HCT116 (cell line): ENCODE measurements at regions not wholly inside any gene's neighbourhood (a gene's known extent, or its start where the extent isn't known, plus 50 kb on each side); places are given as distances from the start of the nearest gene placed in this dataset.

Experiments used
- ATAC-seq: fragments of 200-7000 bp; cut with Tn5 transposase; 2 replicates; pipeline ENCODE4 v1.9.1; 2020; ENCODE audit warnings: mild to moderate bottlenecking, moderate library complexity
- BruUV-seq: library from RNA; stranded (reverse); fragments of 400-500 nt; replicated peaks from 2 replicates; lab custom pipeline; 2021; lab: Mats Ljungman, UMichigan
- CTCF ChIA-PET: fragments of 300-600 bp; sonication (Branson Sonifier 250); formaldehyde crosslinking; loops from one replicate; lab custom pipeline; 2021; ENCODE audit warnings: antibody characterized with exemption; lab: Charles Lee
- POLR2A ChIA-PET: fragments of 300-600, 350-600 bp; sonication (Branson Sonifier 250); formaldehyde crosslinking; loops from one replicate; lab custom pipeline; 2021; ENCODE audit warnings: antibody characterized with exemption; lab: Charles Lee
- RAD21 ChIA-PET, 2 experiments: fragments of 300-600 bp; sonication (Branson Sonifier 250); formaldehyde crosslinking; loops; one replicate each; lab custom pipeline; 2023; ENCODE audit warnings: low total read pairs in 2 of 2; ENCODE audit not compliant: uncharacterized antibody in 2 of 2, unreplicated experiment in 2 of 2, low non-redundant PET in 1 of 2; lab: Charles Lee
- DNase-seq: peaks from one replicate; pipeline ENCODE4 v3.0.0-alpha.2; 2010; ENCODE audit warnings: low read depth, low spot score
- H2AFZ ChIP-seq: fragments of 200-600 bp; shearing (Covaris generic), sonication (generic); 2 replicates; pipeline ENCODE4 v1.6.1; 2017; ENCODE audit warnings: low read depth, mixed run types, mixed read lengths, antibody characterized with exemption, low read length; ENCODE audit not compliant: poor library complexity, severe bottlenecking
- H3K27ac ChIP-seq: 2 replicates; pipeline ENCODE4 v1.5.1; 2012; ENCODE audit warnings: low read depth, low read length
- H3K27me3 ChIP-seq: fragments of 200-600 bp; sonication (generic); 2 replicates; pipeline ENCODE4 v1.6.1; 2016; ENCODE audit warnings: mixed run types, low read length, mixed read lengths; ENCODE audit not compliant: insufficient read depth
- H3K36me3 ChIP-seq, 2 experiments: fragments of 200-500 bp in 1 of 2; fragments of 200-600 bp in 1 of 2; sonication (Bioruptor generic) in 1 of 2; sonication (generic) in 1 of 2; 2 replicates each; pipeline versions ENCODE4 v1.5.1 to v1.6.1; 2014 to 2016; ENCODE audit warnings: low read length in 2 of 2, inconsistent platforms in 1 of 2, mixed read lengths in 1 of 2, mixed run types in 1 of 2; ENCODE audit not compliant: insufficient read depth in 2 of 2, control insufficient read depth in 1 of 2
- H3K4me1 ChIP-seq, 2 experiments: fragments of 200-600 bp in 1 of 2; sonication (generic) in 1 of 2; 2 replicates each; pipeline versions ENCODE4 v1.5.1 to v1.6.1; 2012 to 2017; ENCODE audit warnings: low read length in 2 of 2, inconsistent platforms in 1 of 2, mild to moderate bottlenecking in 1 of 2, mixed read lengths in 1 of 2, mixed run types in 1 of 2, moderate library complexity in 1 of 2; ENCODE audit not compliant: insufficient read depth in 2 of 2, control insufficient read depth in 1 of 2
- H3K4me2 ChIP-seq: fragments of 200-600 bp; sonication (generic); 2 replicates; pipeline ENCODE4 v1.6.1; 2017; ENCODE audit warnings: mixed run types, low read length, mixed read lengths
- H3K4me3 ChIP-seq, 2 experiments: fragments of 200-600 bp in 1 of 2; sonication (generic) in 1 of 2; replicated peaks in 1 of 2; 2 replicates each; pipeline ENCODE4 v1.5.1; 2011 to 2016; ENCODE audit warnings: low read length in 2 of 2, control low read depth in 1 of 2, low read depth in 1 of 2, mild to moderate bottlenecking in 1 of 2, mixed read lengths in 1 of 2, mixed run types in 1 of 2
- H3K79me2 ChIP-seq: fragments of 200-600 bp; sonication (generic); 2 replicates; pipeline ENCODE4 v1.6.1; 2017; ENCODE audit warnings: mild to moderate bottlenecking, mixed run types, low read length, moderate library complexity, mixed read lengths; ENCODE audit not compliant: insufficient read depth
- H3K9ac ChIP-seq: fragments of 200-600 bp; sonication (generic); 2 replicates; pipeline ENCODE4 v1.6.1; 2016; ENCODE audit warnings: low read length, mixed read lengths
- H3K9me2 ChIP-seq: fragments of 200-600 bp; sonication (generic), shearing (Covaris generic); 2 replicates; pipeline ENCODE4 v1.6.1; 2017; ENCODE audit warnings: mixed run types, mild to moderate bottlenecking, moderate library complexity; ENCODE audit not compliant: insufficient read depth
- H3K9me3 ChIP-seq, 2 experiments: fragments of 200-500 bp in 1 of 2; fragments of 200-600 bp in 1 of 2; sonication (Bioruptor generic) in 1 of 2; sonication (generic) in 1 of 2; 2 replicates each; pipeline ENCODE4 v1.6.1; 2014 to 2017; ENCODE audit warnings: low read length in 2 of 2, mixed read lengths in 2 of 2, inconsistent platforms in 1 of 2, low read depth in 1 of 2, mild to moderate bottlenecking in 1 of 2, mixed run types in 1 of 2, moderate library complexity in 1 of 2; ENCODE audit not compliant: control insufficient read depth in 1 of 2, insufficient read depth in 1 of 2
- H4K20me1 ChIP-seq: fragments of 200-600 bp; sonication (generic), shearing (Covaris generic); 2 replicates; pipeline ENCODE4 v1.6.1; 2017; ENCODE audit warnings: mixed run types, mild to moderate bottlenecking, moderate library complexity; ENCODE audit not compliant: insufficient read depth
- CBX3 ChIP-seq: IDR thresholded peaks from 2 replicates; pipeline ENCODE4 v1.6.1; 2012; ENCODE audit warnings: low read depth
- CEBPB ChIP-seq: IDR thresholded peaks from 2 replicates; pipeline ENCODE4 v1.6.1; 2012; ENCODE audit warnings: low read depth
- CTCF ChIP-seq, 3 experiments: fragments of 200-600 bp in 1 of 3; sonication (generic) in 1 of 3; IDR thresholded peaks in 2 of 3; conservative IDR thresholded peaks in 1 of 3; 2 replicates each; pipeline ENCODE4 v1.5.1; 2012 to 2017; ENCODE audit warnings: low read depth in 2 of 3, low read length in 2 of 3, antibody characterized with exemption in 1 of 3, borderline replicate concordance in 1 of 3, control low read depth in 1 of 3, mild to moderate bottlenecking in 1 of 3, mixed read lengths in 1 of 3, mixed run types in 1 of 3, moderate library complexity in 1 of 3; ENCODE audit not compliant: insufficient read depth in 1 of 3
- EGR1 ChIP-seq: IDR thresholded peaks from 2 replicates; pipeline ENCODE4 v1.6.1; 2012; ENCODE audit warnings: low read depth
- ELF1 ChIP-seq: IDR thresholded peaks from 2 replicates; pipeline ENCODE4 v1.6.1; 2012; ENCODE audit warnings: low read depth, borderline replicate concordance
- EZH2 ChIP-seq: fragments of 200-600 bp; sonication (generic); IDR thresholded peaks from 2 replicates; pipeline ENCODE4 v1.6.1; 2017; ENCODE audit warnings: antibody characterized with exemption, mixed run types
- EZH2phosphoT487 ChIP-seq: fragments of 200-600 bp; IDR thresholded peaks from 2 replicates; pipeline ENCODE4 v1.6.1; 2018; ENCODE audit warnings: antibody characterized with exemption, borderline replicate concordance
- FOSL1 ChIP-seq: IDR thresholded peaks from 2 replicates; pipeline ENCODE4 v1.6.1; 2012; ENCODE audit warnings: low read depth
- JUND ChIP-seq: IDR thresholded peaks from 2 replicates; pipeline ENCODE4 v1.6.1; 2012
- POLR2A ChIP-seq: IDR thresholded peaks from 2 replicates; pipeline ENCODE4 v1.7.0; 2011; ENCODE audit warnings: borderline replicate concordance; ENCODE audit not compliant: insufficient read depth, insufficient read length; ENCODE audit errors: extremely low read depth
- POLR2AphosphoS5 ChIP-seq: IDR thresholded peaks from 2 replicates; pipeline ENCODE4 v1.6.1; 2011; ENCODE audit warnings: mild to moderate bottlenecking, low read depth, low read length, moderate library complexity
- RAD21 ChIP-seq: IDR thresholded peaks from 2 replicates; pipeline ENCODE4 v1.6.1; 2012; ENCODE audit warnings: low read depth, mild to moderate bottlenecking
- REST ChIP-seq: IDR thresholded peaks from 2 replicates; pipeline ENCODE4 v1.6.1; 2012; ENCODE audit warnings: low read depth
- SIN3A ChIP-seq: IDR thresholded peaks from 2 replicates; pipeline ENCODE4 v1.6.1; 2012; ENCODE audit warnings: low read depth
- SRF ChIP-seq: IDR thresholded peaks from 2 replicates; pipeline ENCODE4 v1.6.1; 2012; ENCODE audit warnings: low read depth
- TCF7L2 ChIP-seq: IDR thresholded peaks from 2 replicates; pipeline ENCODE4 v1.7.0; 2011; ENCODE audit warnings: borderline replicate concordance, inconsistent platforms; ENCODE audit not compliant: insufficient read depth, insufficient read length; ENCODE audit errors: extremely low read depth
- YY1 ChIP-seq: IDR thresholded peaks from 2 replicates; pipeline ENCODE4 v1.6.1; 2011; ENCODE audit warnings: low read length, low read depth, moderate library complexity, mild to moderate bottlenecking; ENCODE audit not compliant: insufficient replicate concordance; ENCODE audit errors: extremely low read depth
- ZBTB33 ChIP-seq: IDR thresholded peaks from 2 replicates; pipeline ENCODE4 v1.6.1; 2011; ENCODE audit warnings: mild to moderate bottlenecking, low read length, moderate library complexity; ENCODE audit not compliant: insufficient replicate concordance; ENCODE audit errors: extremely low read depth
- ZFX ChIP-seq: fragments of 450-650 bp; IDR thresholded peaks from 2 replicates; pipeline ENCODE4 v1.6.1; 2017
- ZNF274 ChIP-seq: fragments of 200-500 bp; sonication (Bioruptor generic); IDR thresholded peaks from 2 replicates; pipeline ENCODE4 v1.6.1; 2014; ENCODE audit warnings: mild to moderate bottlenecking, low read depth, low read length, inconsistent platforms
- intact Hi-C: fragments of 100-400 bp; cut with micrococcal nuclease; formaldehyde crosslinking; loops from 2 replicates; pipeline ENCODE4 v1.10.0; 2022

- H3K4me1 ChIP-seq = no peaks in the 10 kb centered on the region
- H3K9me2 ChIP-seq = no peaks in the 10 kb centered on the region
- TF ChIP-seq ZFX = no peak
- no peak for TF ChIP-seq EZH2
- TF ChIP-seq JUND = no peak
- TF ChIP-seq POLR2A = no peak
- TF ChIP-seq ELF1 = no peak
- no peak for TF ChIP-seq CEBPB
- no peak for TF ChIP-seq CBX3
- TF ChIP-seq ZBTB33 = no peak
- no peak for TF ChIP-seq FOSL1
- no peak for TF ChIP-seq SRF
- no peak for TF ChIP-seq RAD21
- TF ChIP-seq ZNF274 = no peak
- TF ChIP-seq TCF7L2 = no peak
- TF ChIP-seq YY1 = no peak
- no peak for TF ChIP-seq REST
- no peak for TF ChIP-seq CTCF (IDR thresholded peaks at IDR 0.05 in 2 of 3, conservative IDR thresholded peaks at IDR 0.05 in 1 of 3; ENCODE audit: borderline replicate concordance in 1 of 3, insufficient read depth in 1 of 3, low read depth in 2 of 3, low read length in 2 of 3)
- TF ChIP-seq EZH2phosphoT487 = no peak
- TF ChIP-seq POLR2AphosphoS5 = no peak
- TF ChIP-seq SIN3A = no peak
- no peak for TF ChIP-seq EGR1
- TF ChIP-seq, all 23 proteins: peak for 0
- BruUV-seq = no TSS peak
- Histone ChIP-seq H3K9ac (no peak overlapping the region), H3K79me2 (no peaks in the 10 kb centered on the region), H3K27ac (no peak overlapping the region), H3K27me3 (no peaks in the 10 kb centered on the region), H3K36me3 (no peaks in the 10 kb centered on the region), H2AFZ (no peak overlapping the region), H4K20me1 (no peaks in the 10 kb centered on the region), H3K9me3 (no peaks in the 10 kb centered on the region), H3K4me2 (no peak overlapping the region), H3K4me3 (no peak overlapping the region)
- RAD21 ChIA-PET = no interaction called here
- DNase-seq (no peak), ATAC-seq (no peak)
- POLR2A ChIA-PET = no interaction called here
- CTCF ChIA-PET = no interaction called here
- intact Hi-C loops = no loop called here
Measured at GRCh38 chr12:18807714-18808113, 69.8 kb downstream of the CAPZA3 start.
